ENCODE measurements at regions not wholly inside any gene's neighbourhood (a gene's known extent, or its start where the extent isn't known, plus 50 kb on each side); places are given as distances from the start of the nearest gene placed in this dataset.

DNA sequence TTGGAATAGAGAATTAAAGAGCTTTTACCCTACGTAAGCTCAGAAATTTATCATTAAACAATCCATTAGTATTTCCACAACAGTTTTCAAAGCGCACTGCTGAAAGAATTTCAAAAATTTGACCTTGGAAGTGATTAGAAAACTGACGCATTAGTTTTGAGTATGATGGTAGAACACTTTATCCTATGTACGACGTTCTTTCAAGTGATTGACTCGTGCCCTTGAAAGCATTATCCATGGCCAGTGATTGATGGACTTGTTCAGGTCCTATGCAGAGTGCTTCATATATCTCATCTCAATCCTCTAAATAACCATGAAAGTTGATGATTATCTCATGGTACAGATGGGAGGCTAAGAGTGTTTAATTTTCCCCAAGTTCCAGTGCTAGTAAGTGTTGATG is 697.2 kb downstream of the USP25 start:
- TF ChIP-seq POLR2A (IDR thresholded peaks at IDR 0.05), result no peak
- TF ChIP-seq, protein P1, sequence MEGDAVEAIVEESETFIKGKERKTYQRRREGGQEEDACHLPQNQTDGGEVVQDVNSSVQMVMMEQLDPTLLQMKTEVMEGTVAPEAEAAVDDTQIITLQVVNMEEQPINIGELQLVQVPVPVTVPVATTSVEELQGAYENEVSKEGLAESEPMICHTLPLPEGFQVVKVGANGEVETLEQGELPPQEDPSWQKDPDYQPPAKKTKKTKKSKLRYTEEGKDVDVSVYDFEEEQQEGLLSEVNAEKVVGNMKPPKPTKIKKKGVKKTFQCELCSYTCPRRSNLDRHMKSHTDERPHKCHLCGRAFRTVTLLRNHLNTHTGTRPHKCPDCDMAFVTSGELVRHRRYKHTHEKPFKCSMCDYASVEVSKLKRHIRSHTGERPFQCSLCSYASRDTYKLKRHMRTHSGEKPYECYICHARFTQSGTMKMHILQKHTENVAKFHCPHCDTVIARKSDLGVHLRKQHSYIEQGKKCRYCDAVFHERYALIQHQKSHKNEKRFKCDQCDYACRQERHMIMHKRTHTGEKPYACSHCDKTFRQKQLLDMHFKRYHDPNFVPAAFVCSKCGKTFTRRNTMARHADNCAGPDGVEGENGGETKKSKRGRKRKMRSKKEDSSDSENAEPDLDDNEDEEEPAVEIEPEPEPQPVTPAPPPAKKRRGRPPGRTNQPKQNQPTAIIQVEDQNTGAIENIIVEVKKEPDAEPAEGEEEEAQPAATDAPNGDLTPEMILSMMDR (IDR thresholded peaks at IDR 0.05), result no peak
- WGBS, 2 donors, result 92 to 93% methylated on average over 6 of the region's 6 CpGs
- no peak overlapping the region for H3K4me3 ChIP-seq (ENCODE audit: low read depth, poor library complexity, severe bottlenecking)
- DNase-seq (ENCODE audit: low spot score in 2 of 2), result no peak
- intact Hi-C loops (cut with DNase I; ENCODE audit: low total_unique reads), result no loop called here

- 77% methylated on average over 3 of the region's 3 CpGs for WGBS, 2 donors
Observed at GRCh38 chr21:16427587-16428087, 697.9 kb downstream of the USP25 start.

DNA sequence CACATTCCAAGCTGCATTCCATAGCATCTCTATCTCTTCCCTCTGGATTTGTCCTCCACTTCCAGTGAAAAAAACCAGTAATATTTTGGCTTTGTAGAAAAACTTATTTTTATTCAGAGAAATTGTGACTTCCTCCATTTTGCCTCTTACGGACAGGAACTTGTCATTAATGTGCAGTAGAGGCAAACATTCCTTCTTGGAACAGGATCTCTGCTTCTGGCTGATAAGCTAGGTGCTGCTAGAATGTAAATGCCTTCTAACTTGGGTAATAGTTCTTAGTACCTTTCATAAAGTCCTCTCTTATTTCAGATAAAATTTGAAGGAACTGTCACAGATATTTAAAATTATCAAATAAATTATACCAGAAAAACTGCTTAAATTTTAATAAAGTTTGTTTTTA is 707.8 kb downstream of the USP25 start:
- WGBS, 2 donors, result 86 to 90% methylated on average over 1 of the region's 1 CpG
- H3K4me3 ChIP-seq (ENCODE audit: low read depth, poor library complexity, severe bottlenecking), result no peak overlapping the region
- DNase-seq (ENCODE audit: low spot score in 2 of 2), result no peak
- no peak for TF ChIP-seq POLR2A (IDR thresholded peaks at IDR 0.05)
- TF ChIP-seq, protein P1 (IDR thresholded peaks at IDR 0.05), result no peak
- intact Hi-C loops (cut with DNase I; ENCODE audit: low total_unique reads), result no loop called here

More at GRCh38 chr21:16427587-16428087, 697.9 kb downstream of the USP25 start:
- no peak for DNase-seq (ENCODE audit: low spot score in 2 of 2)
- H3K4me3 ChIP-seq (ENCODE audit: low read depth, poor library complexity, severe bottlenecking), result no peak overlapping the region
- intact Hi-C loops (cut with DNase I; ENCODE audit: low total_unique reads), result no loop called here
- TF ChIP-seq POLR2A (IDR thresholded peaks at IDR 0.05), result no peak
- TF ChIP-seq, protein P1 (IDR thresholded peaks at IDR 0.05), result no peak

- H3K4me3 ChIP-seq (ENCODE audit: low read depth, poor library complexity, severe bottlenecking), result no peak overlapping the region
- intact Hi-C loops (cut with DNase I; ENCODE audit: low total_unique reads), result no loop called here
- WGBS, 2 donors, result 92 to 98% methylated on average over 1 of the region's 1 CpG
- DNase-seq (ENCODE audit: low spot score in 2 of 2), result no peak
- TF ChIP-seq, protein P1 (IDR thresholded peaks at IDR 0.05), result no peak
- TF ChIP-seq POLR2A (IDR thresholded peaks at IDR 0.05), result no peak
Observed at GRCh38 chr21:16438761-16439160, 709.0 kb downstream of the USP25 start.

- TF ChIP-seq, protein P1 (IDR thresholded peaks at IDR 0.05), result no peak
- DNase-seq (ENCODE audit: low spot score in 2 of 2), result no peak
- intact Hi-C loops (cut with DNase I; ENCODE audit: low total_unique reads), result no loop called here
- 56 to 68% methylated on average over 1 of the region's 1 CpG for WGBS, 2 donors
- H3K4me3 ChIP-seq (ENCODE audit: low read depth, poor library complexity, severe bottlenecking), result no peak overlapping the region
Observed at GRCh38 chr21:16441789-16442188, 712.0 kb downstream of the USP25 start.

- no peak for TF ChIP-seq POLR2A (IDR thresholded peaks at IDR 0.05)
- TF ChIP-seq, protein P1 (IDR thresholded peaks at IDR 0.05), result no peak
- intact Hi-C loops (cut with DNase I; ENCODE audit: low total_unique reads), result no loop called here
- H3K4me3 ChIP-seq (ENCODE audit: low read depth, poor library complexity, severe bottlenecking), result no peak overlapping the region
- no peak for DNase-seq (ENCODE audit: low spot score in 2 of 2)
Observed at GRCh38 chr21:16454399-16454798, 724.6 kb downstream of the USP25 start.
